Stomach smooth muscle (tissue), 2 donors: ENCODE measurements at regions not wholly inside any gene's neighbourhood (a gene's known extent, or its start where the extent isn't known, plus 50 kb on each side); places are given as distances from the start of the nearest gene placed in this dataset.

ENCODE experiments used
- H3K27ac ChIP-seq: one replicate; pipeline ENCODE4 v1.7.0; 2013; ENCODE audit warnings: mild to moderate bottlenecking, low read length, inconsistent platforms
- H3K27me3 ChIP-seq, 2 donors: one replicate each; pipeline ENCODE4 v1.7.0; 2013; ENCODE audit warnings: low read length in 2 of 2; ENCODE audit not compliant: insufficient read depth in 2 of 2, control insufficient read depth in 1 of 2
- H3K36me3 ChIP-seq, 2 donors: one replicate each; pipeline ENCODE4 v1.7.0; 2013; ENCODE audit warnings: low read length in 2 of 2; ENCODE audit not compliant: control insufficient read depth in 2 of 2, insufficient read depth in 2 of 2
- H3K4me1 ChIP-seq: one replicate; pipeline ENCODE4 v1.7.0; 2013; ENCODE audit warnings: low read length; ENCODE audit not compliant: control insufficient read depth, insufficient read depth
- H3K4me3 ChIP-seq, 2 donors: one replicate each; pipeline ENCODE4 v1.7.0; 2013; ENCODE audit warnings: low read length in 2 of 2
- H3K9ac ChIP-seq, 2 donors: one replicate each; pipeline ENCODE4 v1.7.0; 2013; ENCODE audit warnings: low read length in 2 of 2, mild to moderate bottlenecking in 1 of 2
- H3K9me3 ChIP-seq, 2 donors: one replicate each; pipeline ENCODE4 v1.7.0; 2013; ENCODE audit warnings: low read length in 2 of 2; ENCODE audit not compliant: control insufficient read depth in 2 of 2
- donor health status: healthy.
- donor health status: Pancreatic carcinoma.

DNA sequence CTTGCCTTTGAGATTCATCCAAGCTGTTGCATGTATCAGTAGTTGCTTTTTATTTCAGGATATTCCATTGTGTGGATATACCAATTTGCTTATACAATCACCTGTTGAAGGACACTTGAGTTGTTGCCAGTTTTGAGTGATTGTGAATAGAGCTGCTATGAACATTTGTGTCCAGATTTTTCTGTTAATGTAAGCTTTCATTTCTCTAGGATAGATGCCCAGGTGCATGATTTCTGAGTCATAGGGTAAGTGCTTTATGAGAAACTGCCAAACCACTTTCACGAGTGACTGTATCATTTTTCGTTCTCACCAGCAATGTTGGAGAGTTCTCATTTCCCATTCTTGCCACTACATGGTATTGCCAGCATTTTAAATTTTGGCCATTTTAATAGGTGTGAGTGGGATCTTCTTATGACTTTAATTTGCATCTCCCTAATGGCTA, 434.6 kb upstream of the RGS6 start:
- Histone ChIP-seq H3K27me3 (no peaks in the 10 kb centered on the region), H3K4me3 (no peak overlapping the region), H3K9me3 (no peaks in the 10 kb centered on the region), H3K4me1 (peaks cover 3% of the 10 kb centered on the region), H3K9ac (no peak overlapping the region), H3K27ac (no peak overlapping the region), H3K36me3 (no peaks in the 10 kb centered on the region)

- Histone ChIP-seq H3K36me3 (no peaks in the 10 kb centered on the region), H3K27me3 (no peaks in the 10 kb centered on the region), H3K27ac (no peak overlapping the region), H3K9me3 (no peaks in the 10 kb centered on the region), H3K4me3 (no peak overlapping the region), H3K9ac (no peak overlapping the region), H3K4me1 (no peaks in the 10 kb centered on the region)
These were observed 434.0 kb upstream of the RGS6 start for GRCh38 chr14:71498212-71498611.

GRCh38 chr14:71499018-71499417, 433.2 kb upstream of the RGS6 start:
- Histone ChIP-seq H3K4me1 (no peaks in the 10 kb centered on the region), H3K27ac (no peak overlapping the region), H3K4me3 (no peak overlapping the region), H3K27me3 (no peaks in the 10 kb centered on the region), H3K36me3 (no peaks in the 10 kb centered on the region), H3K9ac (no peak overlapping the region), H3K9me3 (no peaks in the 10 kb centered on the region)

DNA sequence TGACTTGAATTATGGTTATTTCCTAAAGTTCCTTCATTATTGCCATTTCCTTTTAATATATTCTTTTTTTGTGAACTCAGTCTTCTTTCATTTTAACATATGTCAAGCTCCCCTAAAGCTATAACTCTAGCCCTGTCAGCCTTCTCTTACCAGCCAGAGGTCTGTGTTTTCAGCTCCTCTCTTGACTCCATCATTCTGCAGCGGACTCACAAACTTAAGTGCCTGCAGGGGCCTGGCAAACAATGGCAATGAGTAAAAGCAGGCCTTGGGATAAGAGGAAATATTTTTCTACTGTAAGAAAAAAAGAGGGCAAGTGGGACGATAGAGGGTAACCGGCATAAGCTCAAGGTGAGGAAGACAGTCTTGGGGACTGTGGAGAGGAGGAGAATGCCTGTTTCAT, 424.5 kb upstream of the RGS6 start:
- no peaks in the 10 kb centered on the region for H3K4me1 ChIP-seq
- H3K36me3 ChIP-seq, result no peaks in the 10 kb centered on the region
- H3K27me3 ChIP-seq, result no peaks in the 10 kb centered on the region
- H3K4me3 ChIP-seq, result no peak overlapping the region
- no peak overlapping the region for H3K9ac ChIP-seq
- no peak overlapping the region for H3K27ac ChIP-seq
- H3K9me3 ChIP-seq, result no peaks in the 10 kb centered on the region

DNA sequence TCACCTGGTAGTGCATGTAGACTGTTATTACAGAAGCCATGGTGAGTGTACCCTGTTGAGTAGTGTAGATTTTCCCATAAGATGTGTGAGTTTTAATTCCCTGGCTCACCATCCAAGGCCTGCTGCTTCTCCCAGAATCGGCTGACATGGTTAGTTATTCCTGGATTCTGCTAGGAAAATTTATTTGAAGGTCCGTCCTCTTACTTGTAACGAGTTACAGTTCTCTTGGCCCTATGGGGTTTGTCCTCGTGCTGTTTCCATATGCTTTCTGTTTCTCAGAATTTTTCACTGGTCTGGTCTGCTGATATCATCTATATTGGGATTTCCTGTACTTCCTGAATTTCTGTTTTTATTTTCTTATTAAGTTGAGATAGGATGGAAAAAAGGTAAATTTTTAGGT, 423.3 kb upstream of the RGS6 start:
- H3K36me3 ChIP-seq, result peaks cover 0 to 2% of the 10 kb centered on the region in 2 donors
- H3K4me3 ChIP-seq, result no peak overlapping the region

GRCh38 chr14:71511152-71511551, 421.1 kb upstream of the RGS6 start:
- no peaks in the 10 kb centered on the region for H3K4me1 ChIP-seq
- no peak overlapping the region for H3K4me3 ChIP-seq
- peaks cover 0 to 2% of the 10 kb centered on the region in 2 donors for H3K36me3 ChIP-seq
- no peaks in the 10 kb centered on the region for H3K27me3 ChIP-seq
- no peaks in the 10 kb centered on the region for H3K9me3 ChIP-seq
- H3K9ac ChIP-seq, result no peak overlapping the region
- H3K27ac ChIP-seq, result no peak overlapping the region

More for the DNA sequence above, 423.3 kb upstream of the RGS6 start:
- Histone ChIP-seq H3K9ac (no peak overlapping the region), H3K27ac (no peak overlapping the region), H3K9me3 (no peaks in the 10 kb centered on the region), H3K27me3 (no peaks in the 10 kb centered on the region), H3K4me1 (no peaks in the 10 kb centered on the region)

DNA sequence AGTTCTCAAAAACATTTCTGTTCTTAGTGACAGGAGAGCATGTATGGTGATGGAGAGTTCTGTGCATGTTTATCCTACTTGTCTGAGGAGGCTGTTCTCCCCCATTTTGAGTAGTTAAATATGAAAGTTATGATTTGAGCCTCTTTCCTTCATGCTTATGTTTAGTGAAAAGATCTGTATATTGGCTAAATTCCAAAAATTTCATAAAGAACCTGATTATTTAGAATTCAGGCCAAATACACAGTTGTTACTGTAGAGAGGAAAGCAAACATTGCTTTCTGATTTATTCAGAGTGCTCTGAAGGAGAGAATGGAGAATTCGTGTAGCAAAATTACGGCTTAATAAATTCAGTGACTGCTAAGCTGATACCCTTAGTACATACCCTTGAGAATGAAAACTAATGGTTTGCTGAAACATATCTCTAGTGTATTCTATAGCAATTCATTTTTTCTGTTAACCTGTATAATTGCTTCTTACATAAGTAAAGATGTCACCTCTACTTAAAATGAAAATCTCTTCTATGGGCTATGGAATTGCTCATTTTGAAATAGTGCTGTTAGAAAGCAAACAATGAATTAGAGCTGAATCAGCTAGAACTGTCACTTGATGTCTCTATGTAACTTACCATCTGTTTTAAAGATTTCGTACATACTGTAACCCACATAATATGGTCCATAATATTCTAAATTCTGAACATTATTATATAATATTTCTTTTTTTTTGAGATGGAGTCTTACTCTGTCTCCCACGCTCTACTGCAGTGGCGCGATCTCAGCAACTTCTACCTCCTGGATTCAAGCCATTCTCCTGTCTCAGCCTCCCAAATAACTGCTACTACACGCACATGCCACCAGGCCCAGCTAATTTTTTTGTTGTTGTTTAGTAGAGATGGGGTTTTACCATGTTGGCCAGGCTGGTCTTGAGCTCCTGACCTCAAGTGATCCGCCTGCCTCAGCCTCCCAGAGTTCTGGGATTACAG, 417.0 kb upstream of the RGS6 start:
- Histone ChIP-seq H3K27ac (no peak overlapping the region), H3K36me3 (peaks cover 0 to 2% of the 10 kb centered on the region in 2 donors), H3K4me3 (no peak overlapping the region), H3K9ac (no peak overlapping the region), H3K27me3 (no peaks in the 10 kb centered on the region), H3K9me3 (no peaks in the 10 kb centered on the region), H3K4me1 (no peaks in the 10 kb centered on the region)

DNA sequence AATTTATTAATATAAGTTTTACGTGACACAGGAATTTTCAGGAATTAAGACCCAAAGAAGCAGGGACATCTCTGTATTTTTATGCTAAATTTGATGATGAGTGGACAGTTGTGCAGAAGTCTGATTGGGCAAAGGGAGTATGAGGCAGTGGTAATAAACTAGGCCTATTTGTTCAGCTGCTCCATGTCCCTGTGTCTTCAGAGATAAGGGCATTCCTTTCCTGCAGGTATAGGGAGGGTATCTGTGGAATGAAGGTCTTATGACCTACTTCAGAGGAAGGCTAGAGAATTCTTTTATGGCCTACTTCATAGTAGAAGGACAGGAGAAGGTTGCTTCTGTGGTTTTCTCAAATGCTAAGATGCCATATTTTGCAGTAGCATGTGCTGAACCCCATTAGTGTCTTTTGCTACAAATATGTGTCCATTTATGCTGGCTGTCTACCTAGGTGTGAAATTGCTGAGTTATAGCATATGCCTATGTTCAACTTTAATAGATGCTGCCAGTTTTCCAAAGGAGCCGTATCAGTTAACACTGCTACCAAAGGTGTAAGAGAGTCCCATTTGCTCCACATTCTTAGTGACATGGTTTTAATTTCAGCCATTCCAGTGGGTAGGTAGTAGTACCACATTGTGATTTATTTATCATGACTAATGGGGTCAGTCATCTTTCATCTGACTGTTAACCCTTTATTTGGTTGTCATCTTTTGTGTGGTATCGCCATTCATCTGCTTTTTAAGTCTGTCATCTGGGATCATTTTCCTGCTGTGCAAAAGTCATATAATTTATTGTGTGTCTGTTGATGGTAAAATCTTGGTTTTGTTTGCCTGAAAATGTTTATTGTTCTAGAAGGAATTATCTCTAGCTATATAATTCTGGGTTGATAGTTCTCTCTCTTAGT, 410.7 kb upstream of the RGS6 start:
- no peak overlapping the region for H3K4me3 ChIP-seq
- H3K36me3 ChIP-seq, result no peaks in the 10 kb centered on the region
- H3K27me3 ChIP-seq, result no peaks in the 10 kb centered on the region
- H3K27ac ChIP-seq, result no peak overlapping the region
- no peaks in the 10 kb centered on the region for H3K4me1 ChIP-seq
- H3K9ac ChIP-seq, result no peak overlapping the region
- no peaks in the 10 kb centered on the region for H3K9me3 ChIP-seq

DNA sequence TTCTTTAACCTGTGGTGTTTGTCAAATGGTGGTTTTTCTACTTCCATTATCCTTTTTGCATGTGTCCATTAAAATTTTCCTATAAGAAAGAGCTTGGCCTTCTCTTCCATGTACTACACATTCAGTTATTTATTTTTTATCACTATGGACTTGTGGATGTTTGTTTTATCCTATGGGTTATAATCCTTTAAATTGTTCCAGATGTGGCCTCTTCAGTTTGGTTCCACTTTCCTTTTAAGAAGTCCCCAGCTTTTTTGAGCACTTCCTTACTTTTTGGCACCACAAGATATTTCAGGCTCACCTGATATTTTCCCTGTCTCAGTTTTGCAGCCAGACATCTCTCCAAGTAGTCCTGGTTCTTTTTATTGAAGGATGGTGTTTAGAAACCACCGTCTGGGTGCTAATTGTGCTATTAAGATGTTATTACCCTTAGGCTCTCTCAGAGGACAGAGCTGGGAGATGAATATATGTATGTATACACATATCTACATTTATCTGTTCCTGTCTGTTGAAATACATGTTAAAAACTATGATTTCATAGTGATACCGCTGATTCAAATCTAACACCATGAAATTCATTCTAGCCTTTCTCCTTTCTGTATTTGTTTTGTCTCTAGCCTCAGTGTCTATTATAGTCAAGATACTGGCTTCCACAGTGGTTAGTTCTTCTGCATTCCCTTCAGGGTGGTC, 408.5 kb upstream of the RGS6 start:
- Histone ChIP-seq H3K9me3 (no peaks in the 10 kb centered on the region), H3K4me3 (no peak overlapping the region), H3K9ac (no peak overlapping the region), H3K36me3 (no peaks in the 10 kb centered on the region), H3K27ac (no peak overlapping the region), H3K4me1 (no peaks in the 10 kb centered on the region), H3K27me3 (no peaks in the 10 kb centered on the region)

- Histone ChIP-seq H3K4me1 (no peaks in the 10 kb centered on the region), H3K9me3 (no peaks in the 10 kb centered on the region), H3K9ac (no peak overlapping the region), H3K4me3 (no peak overlapping the region), H3K27ac (no peak overlapping the region), H3K36me3 (no peaks in the 10 kb centered on the region), H3K27me3 (no peaks in the 10 kb centered on the region)
These were observed 407.8 kb upstream of the RGS6 start for GRCh38 chr14:71524320-71524982.
